ENCODE measurements at regions not wholly inside any gene's neighbourhood (a gene's known extent, or its start where the extent isn't known, plus 50 kb on each side); places are given as distances from the start of the nearest gene placed in this dataset.

- TF ChIP-seq ZHX2 (IDR thresholded peaks at IDR 0.05; ENCODE audit: low read depth) (no peak), ZHX2 (CRISPR knock-in tag; IDR thresholded peaks at IDR 0.05; ENCODE audit: borderline replicate concordance) (no peak), NFIB (CRISPR knock-in tag; IDR thresholded peaks at IDR 0.05; ENCODE audit: borderline replicate concordance) (no peak), MED8 (CRISPR knock-in tag; IDR thresholded peaks at IDR 0.05; ENCODE audit: insufficient replicate concordance) (no peak), ZNF652 (CRISPR knock-in tag; IDR thresholded peaks at IDR 0.05; ENCODE audit: borderline replicate concordance, low read depth) (no peak), XRCC5 (optimal IDR thresholded peaks at IDR 0.05; ENCODE audit: low read length) (peak; percentile 29), MIXL1 (CRISPR knock-in tag; IDR thresholded peaks at IDR 0.05) (no peak), SMARCC2 (IDR thresholded peaks at IDR 0.05) (no peak), CEBPZ (IDR thresholded peaks at IDR 0.05; ENCODE audit: low read length) (no peak), MYPOP (CRISPR knock-in tag; IDR thresholded peaks at IDR 0.05) (0 out of 2 replicates have a peak, but pooled peaks have one; percentile 55), ZNF547 (CRISPR knock-in tag; IDR thresholded peaks at IDR 0.05) (no peak), ZNF576 (CRISPR knock-in tag; IDR thresholded peaks at IDR 0.05) (no peak), CEBPB (IDR thresholded peaks at IDR 0.05; ENCODE audit: borderline replicate concordance, low read depth, low read length) (no peak), BCLAF1 (IDR thresholded peaks at IDR 0.05) (no peak), CREB1 (IDR thresholded peaks at IDR 0.05) (no peak), CREB1 (CRISPR knock-in tag; IDR thresholded peaks at IDR 0.05) (peak; percentile 40; the same call in 1 of the 2 replicates), ATF1 (CRISPR knock-in tag; IDR thresholded peaks at IDR 0.05) (peak; percentile 48; the same call in 1 of the 2 replicates), ZEB1 (IDR thresholded peaks at IDR 0.05; ENCODE audit: insufficient replicate concordance, low read depth) (no peak)
These were observed 51.5 kb upstream of the TRPC3 start (continued) for GRCh38 chr4:122003335-122003734.

Data from HepG2 (cell line).